ENCODE measurements at regions not wholly inside any gene's neighbourhood (a gene's known extent, or its start where the extent isn't known, plus 50 kb on each side); places are given as distances from the start of the nearest gene placed in this dataset.

DNA sequence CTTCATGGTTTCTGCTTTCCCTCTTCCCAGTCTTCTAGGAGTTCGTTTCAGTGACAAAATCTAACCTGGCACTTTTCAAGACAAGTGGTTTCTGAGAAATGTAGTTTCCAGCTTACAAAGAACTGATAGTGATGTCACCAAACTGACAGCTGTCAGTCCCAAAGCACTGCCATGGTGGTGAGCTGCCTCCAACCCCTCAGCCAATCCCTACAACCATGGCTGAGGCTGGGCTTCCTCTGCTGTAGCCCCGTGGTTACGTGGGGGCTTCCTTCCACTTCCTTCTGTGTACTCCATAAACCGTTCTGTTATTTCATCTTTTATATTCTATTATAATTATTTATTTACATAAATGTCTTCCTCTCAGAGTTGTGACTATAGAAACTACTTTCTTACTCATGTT is 198.6 kb upstream of the AGA start:
- TF ChIP-seq POLR2A (IDR thresholded peaks at IDR 0.05; ENCODE audit: low read depth, low read length), result no peak
- no peak for TF ChIP-seq POLR2AphosphoS5 (IDR thresholded peaks at IDR 0.05; ENCODE audit: low read depth, low read length)
